Esophagus (tissue), 2 donors: ENCODE measurements at regions not wholly inside any gene's neighbourhood (a gene's known extent, or its start where the extent isn't known, plus 50 kb on each side); places are given as distances from the start of the nearest gene placed in this dataset.

Experiments
- H3K27ac ChIP-seq, 2 donors: one replicate each; pipeline ENCODE4 v1.5.1; 2013; ENCODE audit warnings: low read depth in 2 of 2, mild to moderate bottlenecking in 2 of 2, inconsistent platforms in 1 of 2, low read length in 1 of 2, moderate library complexity in 1 of 2
- H3K27me3 ChIP-seq, 2 donors: one replicate each; pipeline ENCODE4 v1.6.1; 2013; ENCODE audit warnings: low read length in 2 of 2, control low read depth in 1 of 2, mild to moderate bottlenecking in 1 of 2; ENCODE audit not compliant: insufficient read depth in 2 of 2, control insufficient read depth in 1 of 2
- H3K36me3 ChIP-seq, 2 donors: one replicate each; pipeline ENCODE4 v1.6.1; 2013; ENCODE audit warnings: low read length in 1 of 2; ENCODE audit not compliant: control insufficient read depth in 2 of 2, insufficient read depth in 2 of 2
- H3K4me1 ChIP-seq, 2 donors: one replicate each; pipeline ENCODE4 v1.6.1; 2013; ENCODE audit warnings: low read length in 1 of 2; ENCODE audit not compliant: control insufficient read depth in 2 of 2, insufficient read depth in 2 of 2
- H3K4me3 ChIP-seq, 2 donors: one replicate each; pipeline ENCODE4 v1.5.1; 2013; ENCODE audit warnings: low read length in 2 of 2, mild to moderate bottlenecking in 2 of 2, low read depth in 1 of 2, moderate library complexity in 1 of 2
- H3K9me3 ChIP-seq, 2 donors: one replicate each; pipeline ENCODE4 v1.6.1; 2013; ENCODE audit warnings: mild to moderate bottlenecking in 2 of 2, low read depth in 1 of 2, low read length in 1 of 2, moderate library complexity in 1 of 2; ENCODE audit not compliant: control insufficient read depth in 2 of 2, insufficient read depth in 1 of 2
- WGBS, 2 donors: extraction: QIAGEN DNeasy Blood & Tissue Kit; methylation state at CpG; one replicate each; pipeline ENCODE4 v1.1.7; 2013; 5-methylcytosine and 5-hydroxymethylcytosine counted together
- donor health status: healthy with polysubstance abuse.
- donor health status: Bipolar disorder and iron deficiency.

GRCh38 chr14:53539489-53540126 lies 386.5 kb upstream of the DDHD1 start:
- Histone ChIP-seq H3K9me3 (no peaks in the 10 kb centered on the region), H3K27me3 (no peaks in the 10 kb centered on the region), H3K4me3 (no peak overlapping the region), H3K4me1 (no peaks in the 10 kb centered on the region), H3K27ac (no peak overlapping the region), H3K36me3 (no peaks in the 10 kb centered on the region)
- WGBS, 2 donors = 28 to 35% methylated on average over 5 of the region's 5 CpGs

GRCh38 chr14:53538316-53538881 lies 385.3 kb upstream of the DDHD1 start:
- Histone ChIP-seq H3K27ac (no peak overlapping the region), H3K4me3 (no peak overlapping the region), H3K36me3 (no peaks in the 10 kb centered on the region), H3K9me3 (no peaks in the 10 kb centered on the region), H3K27me3 (no peaks in the 10 kb centered on the region), H3K4me1 (no peaks in the 10 kb centered on the region)
- WGBS, 2 donors = 55 to 58% methylated on average over 2 of the region's 2 CpGs

GRCh38 chr14:53537422-53538315 lies 384.5 kb upstream of the DDHD1 start:
- no peak overlapping the region for H3K4me3 ChIP-seq
- H3K36me3 ChIP-seq = no peaks in the 10 kb centered on the region
- no peaks in the 10 kb centered on the region for H3K27me3 ChIP-seq
- H3K27ac ChIP-seq = peak overlapping the region in 1 of 2 donors; percentile 12
- no peaks in the 10 kb centered on the region for H3K4me1 ChIP-seq
- no peaks in the 10 kb centered on the region for H3K9me3 ChIP-seq
- WGBS, 2 donors = 74 to 75% methylated on average over 5 of the region's 5 CpGs

GRCh38 chr14:53536446-53536845 lies 383.3 kb upstream of the DDHD1 start:
- Histone ChIP-seq H3K4me1 (no peaks in the 10 kb centered on the region), H3K27me3 (no peaks in the 10 kb centered on the region), H3K36me3 (no peaks in the 10 kb centered on the region), H3K27ac (no peak overlapping the region), H3K4me3 (no peak overlapping the region), H3K9me3 (no peaks in the 10 kb centered on the region)
- 88 to 92% methylated on average over 2 of the region's 2 CpGs for WGBS, 2 donors

- WGBS, 2 donors = 83 to 84% methylated on average over 6 of the region's 6 CpGs
- Histone ChIP-seq H3K27ac (no peak overlapping the region), H3K4me1 (no peaks in the 10 kb centered on the region), H3K9me3 (no peaks in the 10 kb centered on the region), H3K27me3 (no peaks in the 10 kb centered on the region), H3K36me3 (no peaks in the 10 kb centered on the region), H3K4me3 (no peak overlapping the region)
Measured at GRCh38 chr14:53534841-53535240, 381.7 kb upstream of the DDHD1 start.

- 69 to 70% methylated on average over 4 of the region's 4 CpGs for WGBS, 2 donors
- Histone ChIP-seq H3K27me3 (no peaks in the 10 kb centered on the region), H3K4me1 (no peaks in the 10 kb centered on the region), H3K4me3 (no peak overlapping the region), H3K9me3 (no peaks in the 10 kb centered on the region), H3K27ac (no peak overlapping the region), H3K36me3 (no peaks in the 10 kb centered on the region)
Measured at GRCh38 chr14:53533384-53533970, 380.4 kb upstream of the DDHD1 start.

- no peaks in the 10 kb centered on the region for H3K36me3 ChIP-seq
- no peak overlapping the region for H3K4me3 ChIP-seq
- no peak overlapping the region for H3K27ac ChIP-seq
- no peaks in the 10 kb centered on the region for H3K9me3 ChIP-seq
- H3K4me1 ChIP-seq = no peaks in the 10 kb centered on the region
- H3K27me3 ChIP-seq = no peaks in the 10 kb centered on the region
- WGBS, 2 donors = 82 to 84% methylated on average over 6 of the region's 6 CpGs
Measured at GRCh38 chr14:53532853-53533252, 379.7 kb upstream of the DDHD1 start.

GRCh38 chr14:53531730-53532129 lies 378.6 kb upstream of the DDHD1 start:
- H3K4me3 ChIP-seq = no peak overlapping the region
- no peaks in the 10 kb centered on the region for H3K36me3 ChIP-seq
- WGBS, 2 donors = 59 to 63% methylated on average over 1 of the region's 1 CpG
- H3K27me3 ChIP-seq = no peaks in the 10 kb centered on the region
- H3K9me3 ChIP-seq = no peaks in the 10 kb centered on the region
- no peaks in the 10 kb centered on the region for H3K4me1 ChIP-seq
- no peak overlapping the region for H3K27ac ChIP-seq

GRCh38 chr14:53531156-53531555 lies 378.0 kb upstream of the DDHD1 start:
- H3K4me1 ChIP-seq = no peaks in the 10 kb centered on the region
- no peak overlapping the region for H3K4me3 ChIP-seq
- 70 to 72% methylated on average over 1 of the region's 1 CpG for WGBS, 2 donors

More at GRCh38 chr14:53531156-53531555, 378.0 kb upstream of the DDHD1 start:
- Histone ChIP-seq H3K9me3 (no peaks in the 10 kb centered on the region), H3K36me3 (no peaks in the 10 kb centered on the region), H3K27ac (no peak overlapping the region), H3K27me3 (no peaks in the 10 kb centered on the region)
